HCT116 (cell line): ENCODE measurements at regions not wholly inside any gene's neighbourhood (a gene's known extent, or its start where the extent isn't known, plus 50 kb on each side); places are given as distances from the start of the nearest gene placed in this dataset.

Source experiments
- ATAC-seq: fragments of 200-7000 bp; cut with Tn5 transposase; 2 replicates; pipeline ENCODE4 v1.9.1; 2020; ENCODE audit warnings: mild to moderate bottlenecking, moderate library complexity
- BruUV-seq: library from RNA; stranded (reverse); fragments of 400-500 nt; replicated peaks from 2 replicates; lab custom pipeline; 2021; lab: Mats Ljungman, UMichigan
- CTCF ChIA-PET: fragments of 300-600 bp; sonication (Branson Sonifier 250); formaldehyde crosslinking; loops from one replicate; lab custom pipeline; 2021; ENCODE audit warnings: antibody characterized with exemption; lab: Charles Lee
- POLR2A ChIA-PET: fragments of 300-600, 350-600 bp; sonication (Branson Sonifier 250); formaldehyde crosslinking; loops from one replicate; lab custom pipeline; 2021; ENCODE audit warnings: antibody characterized with exemption; lab: Charles Lee
- RAD21 ChIA-PET, 2 experiments: fragments of 300-600 bp; sonication (Branson Sonifier 250); formaldehyde crosslinking; loops; one replicate each; lab custom pipeline; 2023; ENCODE audit warnings: low total read pairs in 2 of 2; ENCODE audit not compliant: uncharacterized antibody in 2 of 2, unreplicated experiment in 2 of 2, low non-redundant PET in 1 of 2; lab: Charles Lee
- DNase-seq: peaks from one replicate; pipeline ENCODE4 v3.0.0-alpha.2; 2010; ENCODE audit warnings: low read depth, low spot score
- H2AFZ ChIP-seq: fragments of 200-600 bp; shearing (Covaris generic), sonication (generic); 2 replicates; pipeline ENCODE4 v1.6.1; 2017; ENCODE audit warnings: low read depth, mixed run types, mixed read lengths, antibody characterized with exemption, low read length; ENCODE audit not compliant: poor library complexity, severe bottlenecking
- H3K27ac ChIP-seq: 2 replicates; pipeline ENCODE4 v1.5.1; 2012; ENCODE audit warnings: low read depth, low read length
- H3K27me3 ChIP-seq: fragments of 200-600 bp; sonication (generic); 2 replicates; pipeline ENCODE4 v1.6.1; 2016; ENCODE audit warnings: mixed run types, low read length, mixed read lengths; ENCODE audit not compliant: insufficient read depth
- H3K36me3 ChIP-seq, 2 experiments: fragments of 200-500 bp in 1 of 2; fragments of 200-600 bp in 1 of 2; sonication (Bioruptor generic) in 1 of 2; sonication (generic) in 1 of 2; 2 replicates each; pipeline versions ENCODE4 v1.5.1 to v1.6.1; 2014 to 2016; ENCODE audit warnings: low read length in 2 of 2, inconsistent platforms in 1 of 2, mixed read lengths in 1 of 2, mixed run types in 1 of 2; ENCODE audit not compliant: insufficient read depth in 2 of 2, control insufficient read depth in 1 of 2
- H3K4me1 ChIP-seq, 2 experiments: fragments of 200-600 bp in 1 of 2; sonication (generic) in 1 of 2; 2 replicates each; pipeline versions ENCODE4 v1.5.1 to v1.6.1; 2012 to 2017; ENCODE audit warnings: low read length in 2 of 2, inconsistent platforms in 1 of 2, mild to moderate bottlenecking in 1 of 2, mixed read lengths in 1 of 2, mixed run types in 1 of 2, moderate library complexity in 1 of 2; ENCODE audit not compliant: insufficient read depth in 2 of 2, control insufficient read depth in 1 of 2
- H3K4me2 ChIP-seq: fragments of 200-600 bp; sonication (generic); 2 replicates; pipeline ENCODE4 v1.6.1; 2017; ENCODE audit warnings: mixed run types, low read length, mixed read lengths
- H3K4me3 ChIP-seq, 2 experiments: fragments of 200-600 bp in 1 of 2; sonication (generic) in 1 of 2; replicated peaks in 1 of 2; 2 replicates each; pipeline ENCODE4 v1.5.1; 2011 to 2016; ENCODE audit warnings: low read length in 2 of 2, control low read depth in 1 of 2, low read depth in 1 of 2, mild to moderate bottlenecking in 1 of 2, mixed read lengths in 1 of 2, mixed run types in 1 of 2
- H3K79me2 ChIP-seq: fragments of 200-600 bp; sonication (generic); 2 replicates; pipeline ENCODE4 v1.6.1; 2017; ENCODE audit warnings: mild to moderate bottlenecking, mixed run types, low read length, moderate library complexity, mixed read lengths; ENCODE audit not compliant: insufficient read depth
- H3K9ac ChIP-seq: fragments of 200-600 bp; sonication (generic); 2 replicates; pipeline ENCODE4 v1.6.1; 2016; ENCODE audit warnings: low read length, mixed read lengths
- H3K9me2 ChIP-seq: fragments of 200-600 bp; sonication (generic), shearing (Covaris generic); 2 replicates; pipeline ENCODE4 v1.6.1; 2017; ENCODE audit warnings: mixed run types, mild to moderate bottlenecking, moderate library complexity; ENCODE audit not compliant: insufficient read depth
- H3K9me3 ChIP-seq, 2 experiments: fragments of 200-500 bp in 1 of 2; fragments of 200-600 bp in 1 of 2; sonication (Bioruptor generic) in 1 of 2; sonication (generic) in 1 of 2; 2 replicates each; pipeline ENCODE4 v1.6.1; 2014 to 2017; ENCODE audit warnings: low read length in 2 of 2, mixed read lengths in 2 of 2, inconsistent platforms in 1 of 2, low read depth in 1 of 2, mild to moderate bottlenecking in 1 of 2, mixed run types in 1 of 2, moderate library complexity in 1 of 2; ENCODE audit not compliant: control insufficient read depth in 1 of 2, insufficient read depth in 1 of 2
- H4K20me1 ChIP-seq: fragments of 200-600 bp; sonication (generic), shearing (Covaris generic); 2 replicates; pipeline ENCODE4 v1.6.1; 2017; ENCODE audit warnings: mixed run types, mild to moderate bottlenecking, moderate library complexity; ENCODE audit not compliant: insufficient read depth
- CEBPB ChIP-seq: IDR thresholded peaks from 2 replicates; pipeline ENCODE4 v1.6.1; 2012; ENCODE audit warnings: low read depth
- CTCF ChIP-seq, 3 experiments: fragments of 200-600 bp in 1 of 3; sonication (generic) in 1 of 3; IDR thresholded peaks in 2 of 3; conservative IDR thresholded peaks in 1 of 3; 2 replicates each; pipeline ENCODE4 v1.5.1; 2012 to 2017; ENCODE audit warnings: low read depth in 2 of 3, low read length in 2 of 3, antibody characterized with exemption in 1 of 3, borderline replicate concordance in 1 of 3, control low read depth in 1 of 3, mild to moderate bottlenecking in 1 of 3, mixed read lengths in 1 of 3, mixed run types in 1 of 3, moderate library complexity in 1 of 3; ENCODE audit not compliant: insufficient read depth in 1 of 3
- EGR1 ChIP-seq: IDR thresholded peaks from 2 replicates; pipeline ENCODE4 v1.6.1; 2012; ENCODE audit warnings: low read depth
- ELF1 ChIP-seq: IDR thresholded peaks from 2 replicates; pipeline ENCODE4 v1.6.1; 2012; ENCODE audit warnings: low read depth, borderline replicate concordance
- FOSL1 ChIP-seq: IDR thresholded peaks from 2 replicates; pipeline ENCODE4 v1.6.1; 2012; ENCODE audit warnings: low read depth
- JUND ChIP-seq: IDR thresholded peaks from 2 replicates; pipeline ENCODE4 v1.6.1; 2012
- POLR2A ChIP-seq: IDR thresholded peaks from 2 replicates; pipeline ENCODE4 v1.7.0; 2011; ENCODE audit warnings: borderline replicate concordance; ENCODE audit not compliant: insufficient read depth, insufficient read length; ENCODE audit errors: extremely low read depth
- RAD21 ChIP-seq: IDR thresholded peaks from 2 replicates; pipeline ENCODE4 v1.6.1; 2012; ENCODE audit warnings: low read depth, mild to moderate bottlenecking
- SP1 ChIP-seq: IDR thresholded peaks from 2 replicates; pipeline ENCODE4 v1.6.1; 2012; ENCODE audit warnings: low read depth
- YY1 ChIP-seq: IDR thresholded peaks from 2 replicates; pipeline ENCODE4 v1.6.1; 2011; ENCODE audit warnings: low read length, low read depth, moderate library complexity, mild to moderate bottlenecking; ENCODE audit not compliant: insufficient replicate concordance; ENCODE audit errors: extremely low read depth
- ZFX ChIP-seq: fragments of 450-650 bp; IDR thresholded peaks from 2 replicates; pipeline ENCODE4 v1.6.1; 2017
- ZNF274 ChIP-seq: fragments of 200-500 bp; sonication (Bioruptor generic); IDR thresholded peaks from 2 replicates; pipeline ENCODE4 v1.6.1; 2014; ENCODE audit warnings: mild to moderate bottlenecking, low read depth, low read length, inconsistent platforms
- intact Hi-C: fragments of 100-400 bp; cut with micrococcal nuclease; formaldehyde crosslinking; loops from 2 replicates; pipeline ENCODE4 v1.10.0; 2022
- TF ChIP-seq, protein P1 (sequence below): IDR thresholded peaks from 2 replicates; pipeline ENCODE4 v1.6.1; 2011; ENCODE audit warnings: mild to moderate bottlenecking, low read length, moderate library complexity; ENCODE audit not compliant: insufficient replicate concordance; ENCODE audit errors: extremely low read depth

GRCh38 chr14:86027144-86027543 lies 497.2 kb downstream of the FLRT2 start:
- no peak for TF ChIP-seq CTCF (IDR thresholded peaks at IDR 0.05 in 2 of 3, conservative IDR thresholded peaks at IDR 0.05 in 1 of 3; ENCODE audit: borderline replicate concordance in 1 of 3, insufficient read depth in 1 of 3, low read depth in 2 of 3, low read length in 2 of 3)
- no peak for TF ChIP-seq RAD21
- TF ChIP-seq YY1 = no peak
- no peak for TF ChIP-seq EGR1
- no peak for TF ChIP-seq ZFX
- no peak for TF ChIP-seq CEBPB
- TF ChIP-seq ELF1 = no peak
- no peak for TF ChIP-seq FOSL1
- no peak for TF ChIP-seq ZNF274
- TF ChIP-seq SP1 = no peak
- TF ChIP-seq, protein P1, sequence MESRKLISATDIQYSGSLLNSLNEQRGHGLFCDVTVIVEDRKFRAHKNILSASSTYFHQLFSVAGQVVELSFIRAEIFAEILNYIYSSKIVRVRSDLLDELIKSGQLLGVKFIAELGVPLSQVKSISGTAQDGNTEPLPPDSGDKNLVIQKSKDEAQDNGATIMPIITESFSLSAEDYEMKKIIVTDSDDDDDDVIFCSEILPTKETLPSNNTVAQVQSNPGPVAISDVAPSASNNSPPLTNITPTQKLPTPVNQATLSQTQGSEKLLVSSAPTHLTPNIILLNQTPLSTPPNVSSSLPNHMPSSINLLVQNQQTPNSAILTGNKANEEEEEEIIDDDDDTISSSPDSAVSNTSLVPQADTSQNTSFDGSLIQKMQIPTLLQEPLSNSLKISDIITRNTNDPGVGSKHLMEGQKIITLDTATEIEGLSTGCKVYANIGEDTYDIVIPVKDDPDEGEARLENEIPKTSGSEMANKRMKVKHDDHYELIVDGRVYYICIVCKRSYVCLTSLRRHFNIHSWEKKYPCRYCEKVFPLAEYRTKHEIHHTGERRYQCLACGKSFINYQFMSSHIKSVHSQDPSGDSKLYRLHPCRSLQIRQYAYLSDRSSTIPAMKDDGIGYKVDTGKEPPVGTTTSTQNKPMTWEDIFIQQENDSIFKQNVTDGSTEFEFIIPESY = no peak
- no peak for TF ChIP-seq POLR2A
- no peak for TF ChIP-seq JUND
- TF ChIP-seq, all 23 proteins: peak for 0
- no TSS peak for BruUV-seq
- ChIA-PET POLR2A (no interaction called here), RAD21 (no interaction called here), CTCF (no interaction called here)
- no peaks in the 10 kb centered on the region for H3K79me2 ChIP-seq
- H3K9me2 ChIP-seq = no peaks in the 10 kb centered on the region
- H3K4me2 ChIP-seq = no peak overlapping the region
- H3K27me3 ChIP-seq = no peaks in the 10 kb centered on the region
- H3K9me3 ChIP-seq = peaks cover 7 to 13% of the 10 kb centered on the region in 2 experiments; a peak in 2 of 4 replicates
- intact Hi-C loops = no loop called here
- no peak for DNase-seq
- H3K4me1 ChIP-seq = no peaks in the 10 kb centered on the region
- H3K27ac ChIP-seq = no peak overlapping the region
- no peaks in the 10 kb centered on the region for H3K36me3 ChIP-seq
- no peak for ATAC-seq
- no peak overlapping the region for H3K9ac ChIP-seq
- H3K4me3 ChIP-seq = no peak overlapping the region
- H2AFZ ChIP-seq = no peak overlapping the region
- H4K20me1 ChIP-seq = no peaks in the 10 kb centered on the region
